HG03103 (cell line): ENCODE measurements at regions not wholly inside any gene's neighbourhood (a gene's known extent, or its start where the extent isn't known, plus 50 kb on each side); places are given as distances from the start of the nearest gene placed in this dataset.

Source experiments
- ATAC-seq: cut with Tn5 transposase; IDR thresholded peaks from one replicate; pipeline ENCODE4 v1.9.1; 2021; ENCODE audit warnings: low read depth; ENCODE audit not compliant: unreplicated experiment

DNA sequence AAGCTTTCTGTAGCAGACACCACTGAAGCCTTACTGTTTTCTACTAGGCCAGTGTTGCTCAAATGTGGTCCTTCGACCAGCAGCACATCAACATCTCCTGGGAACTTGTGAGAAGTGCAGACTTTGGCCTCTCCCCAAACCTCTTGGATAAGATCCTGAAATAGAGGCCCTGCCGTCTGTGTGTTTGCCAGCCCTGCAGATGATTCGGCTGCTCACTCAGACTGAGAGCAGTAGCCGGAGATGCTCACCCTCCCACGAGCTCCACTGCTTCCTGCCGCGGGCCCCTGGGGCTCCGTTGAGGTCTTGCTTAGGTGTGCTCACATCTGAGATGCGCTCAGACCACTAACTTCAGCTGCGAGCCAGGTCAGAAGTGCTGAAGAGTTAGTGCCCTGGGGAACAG lies 129.5 kb upstream of the SSTR4 start:
- ATAC-seq, result peak; percentile 85

DNA sequence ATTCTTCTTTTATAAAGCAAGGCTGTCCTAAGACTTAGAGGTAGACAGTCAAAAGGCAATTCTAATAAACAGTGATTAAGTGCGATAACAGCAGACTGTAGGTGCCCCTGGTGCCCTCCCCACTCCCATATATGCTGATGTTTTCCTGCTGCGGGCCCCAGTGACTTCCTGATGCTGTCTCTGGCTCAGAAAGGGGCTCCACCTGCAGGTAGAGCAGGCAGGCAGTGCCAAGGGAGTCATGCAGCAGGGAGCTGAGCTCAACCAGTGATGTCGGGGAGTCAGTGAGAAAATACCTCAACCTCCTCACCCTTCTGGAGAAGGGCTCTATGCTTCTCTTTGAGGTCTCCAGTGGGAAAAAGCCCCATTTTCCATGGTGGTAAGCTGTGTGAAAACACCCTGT lies 126.7 kb upstream of the SSTR4 start:
- no peak for ATAC-seq

DNA sequence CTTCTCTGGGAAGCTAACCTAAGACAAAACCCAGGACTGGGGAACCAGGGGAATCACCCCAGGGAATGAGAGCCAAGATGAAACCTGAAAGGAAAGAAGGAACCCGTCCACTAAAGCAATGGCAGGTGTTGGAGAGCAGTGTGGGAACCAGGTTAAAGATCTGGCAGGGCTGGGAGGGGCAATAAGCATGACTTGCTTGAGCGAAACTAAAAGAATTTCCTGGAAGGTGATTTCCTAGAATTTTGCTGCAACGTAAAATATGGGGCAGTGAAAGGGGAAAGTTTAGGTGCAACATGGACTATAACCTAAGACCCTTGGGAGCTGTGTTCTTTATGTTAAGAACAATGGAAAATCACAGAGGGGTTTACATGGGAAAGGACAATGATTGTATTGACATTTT lies 126.2 kb upstream of the SSTR4 start:
- no peak for ATAC-seq

DNA sequence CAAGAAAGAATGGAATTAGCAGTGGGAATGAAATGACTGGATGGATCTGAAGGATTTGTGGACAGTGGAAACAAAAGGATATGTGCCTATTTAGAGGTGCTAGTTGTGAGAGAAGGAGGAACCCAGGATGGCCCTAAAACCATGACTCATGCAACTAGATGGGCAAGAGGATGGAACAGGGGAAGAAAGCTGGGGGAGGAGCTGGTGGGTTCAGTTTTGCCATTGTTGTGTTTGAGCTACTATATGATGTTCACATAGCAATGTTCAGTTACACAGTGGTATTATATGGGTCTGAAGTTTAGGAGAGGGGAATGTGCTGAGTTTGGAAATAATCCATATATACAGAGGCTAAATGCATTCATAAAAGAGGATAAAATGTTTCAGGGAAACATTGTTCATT lies 125.7 kb upstream of the SSTR4 start:
- ATAC-seq, result no peak

DNA sequence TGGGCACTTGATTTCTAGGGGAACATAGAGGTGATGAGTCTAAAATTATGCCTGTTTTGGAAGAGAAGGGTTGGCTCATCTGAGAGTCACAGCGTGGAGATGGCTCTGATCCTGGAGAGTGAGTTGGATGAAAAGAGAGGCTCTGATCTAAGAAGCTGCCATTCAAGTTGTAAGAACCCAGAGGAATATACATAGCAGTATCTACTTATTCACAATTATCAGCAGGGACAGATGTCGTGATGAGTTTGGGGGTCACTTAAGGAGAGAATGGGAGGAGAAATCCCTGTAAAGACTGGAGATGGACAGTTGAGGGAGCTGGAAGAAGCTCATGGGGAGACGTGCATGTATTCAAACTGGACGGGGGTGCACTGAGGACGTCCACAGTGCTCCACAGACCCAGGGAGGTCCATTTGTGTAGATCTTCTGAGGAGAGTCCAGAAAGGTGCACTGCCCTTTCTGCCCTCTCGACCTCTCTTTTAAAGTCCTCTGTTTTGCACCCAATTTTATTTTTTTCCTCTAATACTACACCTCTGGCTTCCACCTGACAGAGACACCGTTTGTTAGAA lies 124.7 kb upstream of the SSTR4 start:
- no peak for ATAC-seq

DNA sequence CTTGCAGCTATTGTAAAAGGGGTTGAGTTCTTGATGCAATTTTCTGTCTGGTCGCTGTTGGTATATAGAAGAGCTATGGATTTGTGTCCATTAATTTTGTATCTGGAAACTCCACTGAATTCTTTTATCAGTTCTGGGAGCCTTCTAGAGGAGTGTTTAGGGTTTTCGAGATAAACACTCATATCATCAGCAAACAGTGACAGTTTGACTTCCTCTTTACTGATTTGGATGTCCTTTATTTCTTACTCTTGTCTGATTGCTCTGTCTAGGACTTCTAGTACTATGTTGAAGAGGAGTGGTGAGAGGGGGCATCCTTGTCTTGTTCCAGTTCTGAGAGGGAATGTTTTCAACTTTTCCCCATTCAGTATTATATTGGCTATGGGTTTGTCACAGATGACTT lies 120.8 kb upstream of the SSTR4 start:
- ATAC-seq, result no peak

DNA sequence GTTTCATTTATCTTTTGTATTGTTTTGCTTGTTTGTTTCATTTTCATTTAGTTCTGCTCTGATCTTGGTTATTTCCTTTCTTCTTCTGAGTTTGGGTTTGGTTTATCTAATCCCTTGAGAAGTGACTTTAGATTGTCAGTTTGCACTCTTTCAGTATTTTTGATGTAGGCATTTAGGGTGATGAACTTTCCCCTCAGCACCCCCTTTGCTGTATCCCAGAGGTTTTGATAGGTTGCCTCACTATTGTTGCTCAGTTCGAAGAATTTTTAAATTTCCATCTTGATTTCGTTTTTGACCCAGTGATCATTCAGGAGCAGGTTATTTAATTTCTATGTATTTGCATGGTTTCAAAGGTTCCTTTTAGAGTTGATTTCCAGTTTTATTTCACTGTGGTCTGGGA lies 119.6 kb upstream of the SSTR4 start:
- ATAC-seq, result no peak

DNA sequence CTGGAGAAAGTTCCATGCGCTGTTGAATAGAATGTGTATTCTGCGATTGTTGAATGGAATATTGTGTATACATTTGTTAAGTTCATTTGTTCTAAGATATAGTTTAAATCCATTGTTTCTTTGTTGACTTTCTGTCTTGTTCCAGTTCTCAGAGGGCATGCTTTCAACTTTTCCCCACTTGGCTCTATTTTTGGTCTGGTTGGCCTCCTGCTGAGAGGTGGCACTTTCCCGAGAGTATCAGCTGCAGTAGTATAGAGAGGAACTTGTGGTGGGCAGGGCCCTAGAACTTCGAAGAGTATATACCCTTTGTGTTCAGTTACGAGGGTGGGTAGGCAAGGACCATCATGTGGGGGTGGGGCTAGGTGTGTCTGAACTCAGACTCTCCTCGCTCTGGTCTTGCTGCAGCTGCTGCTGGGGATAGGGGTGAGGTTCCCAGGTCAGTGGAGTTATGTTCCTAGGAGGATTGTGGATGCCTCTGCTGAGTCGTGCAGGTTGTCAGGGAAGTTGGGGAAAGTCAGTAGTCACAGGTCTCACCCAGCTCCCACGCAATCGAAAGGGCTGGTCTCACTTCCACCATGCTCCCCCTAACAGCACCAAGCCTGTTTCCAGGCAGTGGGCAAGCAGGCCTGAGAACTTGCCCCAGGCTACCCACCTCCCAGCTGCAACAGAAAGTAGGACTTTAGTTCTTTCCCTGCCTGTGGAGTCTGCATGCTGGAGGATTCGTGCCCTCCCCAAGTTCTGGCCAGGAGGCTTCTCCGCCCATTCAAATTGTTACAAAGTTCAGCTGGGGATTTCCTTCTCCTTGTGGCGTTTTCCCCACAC lies 118.9 kb upstream of the SSTR4 start:
- ATAC-seq, result no peak

DNA sequence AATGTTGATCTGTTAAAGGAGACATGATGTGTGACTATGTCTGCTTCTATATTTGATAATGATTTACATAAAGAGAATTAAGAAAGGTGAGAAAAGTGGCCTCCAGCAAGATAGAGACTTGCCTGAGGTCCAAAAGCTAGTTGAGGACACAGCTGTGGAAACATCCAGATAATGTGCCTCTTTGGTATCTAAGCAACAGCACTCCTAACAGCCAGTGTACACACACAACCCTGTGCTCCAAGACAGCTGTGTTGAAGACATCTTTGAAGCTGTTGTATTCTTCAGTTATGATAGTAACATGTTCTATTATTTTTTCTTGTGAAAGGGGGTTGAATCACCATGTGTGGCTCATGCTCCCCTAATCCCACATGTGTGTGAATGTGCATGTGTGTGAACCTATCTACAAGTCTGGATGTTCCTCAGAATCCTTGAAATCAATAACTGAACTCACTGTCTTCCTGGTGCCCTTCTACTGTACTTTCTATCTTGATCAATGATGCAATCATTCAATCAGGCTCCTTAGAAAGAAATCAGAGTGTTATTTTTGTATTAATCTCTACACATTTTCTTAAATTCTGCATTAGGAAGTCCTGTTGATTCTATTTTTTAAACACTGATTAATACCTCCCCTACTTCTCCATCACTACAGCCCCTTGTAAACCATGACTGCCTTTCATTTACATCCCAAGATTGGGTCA lies 116.7 kb upstream of the SSTR4 start:
- no peak for ATAC-seq

DNA sequence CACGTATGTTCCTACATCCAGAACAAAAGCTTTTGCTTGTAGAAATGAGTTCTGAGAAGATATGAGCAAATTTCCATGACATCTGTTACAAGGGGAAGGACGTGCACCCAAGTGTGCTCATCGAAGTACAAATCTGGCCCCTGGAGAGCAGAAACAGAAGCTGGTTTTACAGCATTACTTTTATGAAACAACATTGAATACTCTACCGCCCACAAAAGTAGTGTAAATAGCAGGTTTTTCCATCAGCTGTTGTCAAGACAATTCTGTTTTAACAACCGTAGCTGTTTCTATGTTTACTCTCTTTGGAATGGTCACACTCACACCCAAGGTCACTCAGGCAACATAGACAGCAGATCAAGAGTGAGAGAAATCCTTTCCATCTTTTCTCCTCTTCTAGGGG lies 114.2 kb upstream of the SSTR4 start:
- ATAC-seq, result no peak

DNA sequence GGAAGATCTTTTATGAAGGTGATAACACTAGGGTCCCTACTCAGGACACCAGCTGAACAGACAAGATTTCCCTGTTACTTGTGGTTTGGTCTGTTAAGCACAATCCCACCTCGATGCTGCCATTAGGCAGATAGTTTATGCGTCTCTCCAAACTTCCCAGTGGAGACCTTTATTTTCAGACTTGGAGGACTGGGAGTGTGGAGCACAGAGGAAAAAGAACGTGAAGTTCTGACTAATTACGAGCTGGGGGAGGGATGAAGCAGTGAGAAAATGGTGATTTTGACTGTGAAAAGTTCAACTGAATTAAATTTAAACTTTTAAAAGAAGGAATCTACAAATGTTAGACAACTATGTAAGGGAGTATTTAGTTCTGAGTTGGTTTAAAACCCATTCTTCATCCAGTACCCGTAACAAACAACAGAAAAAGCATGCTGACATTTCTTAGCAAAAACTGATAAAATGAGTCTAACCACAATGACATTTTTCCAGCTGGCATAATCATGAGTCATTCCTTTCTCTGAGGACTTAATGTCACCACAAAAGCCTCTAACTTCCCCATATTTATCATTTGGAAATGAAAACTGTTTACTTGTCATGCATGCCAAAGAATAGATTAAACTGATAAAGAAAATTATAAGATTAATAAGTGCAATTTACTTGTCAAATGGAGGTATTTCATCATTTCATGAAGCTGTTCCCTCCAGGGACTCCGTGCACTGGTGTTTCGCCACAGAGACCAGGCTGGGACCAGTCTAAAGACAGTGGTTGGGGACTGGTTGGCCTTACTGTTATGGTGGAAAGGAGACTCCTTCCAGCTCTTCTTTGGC lies 113.3 kb upstream of the SSTR4 start:
- ATAC-seq, result no peak

DNA sequence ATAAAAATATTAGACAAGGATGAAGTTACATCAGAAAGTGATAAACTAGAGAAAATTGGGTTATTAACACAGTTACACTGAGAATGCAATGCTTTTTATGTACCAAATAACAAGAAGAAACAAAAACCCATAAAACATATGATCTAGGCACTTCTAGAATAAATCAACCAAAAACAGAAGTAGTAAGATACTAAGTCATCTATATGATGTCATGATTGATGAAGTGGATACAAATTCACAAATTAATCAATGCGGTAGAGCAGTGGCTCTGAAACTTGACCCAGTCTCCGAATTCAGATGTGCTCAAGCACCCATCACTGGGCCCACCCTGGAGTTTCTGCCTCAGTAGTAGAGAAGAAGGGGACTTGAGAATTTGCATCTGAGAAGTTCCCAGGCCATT lies 112.1 kb upstream of the SSTR4 start:
- no peak for ATAC-seq

DNA sequence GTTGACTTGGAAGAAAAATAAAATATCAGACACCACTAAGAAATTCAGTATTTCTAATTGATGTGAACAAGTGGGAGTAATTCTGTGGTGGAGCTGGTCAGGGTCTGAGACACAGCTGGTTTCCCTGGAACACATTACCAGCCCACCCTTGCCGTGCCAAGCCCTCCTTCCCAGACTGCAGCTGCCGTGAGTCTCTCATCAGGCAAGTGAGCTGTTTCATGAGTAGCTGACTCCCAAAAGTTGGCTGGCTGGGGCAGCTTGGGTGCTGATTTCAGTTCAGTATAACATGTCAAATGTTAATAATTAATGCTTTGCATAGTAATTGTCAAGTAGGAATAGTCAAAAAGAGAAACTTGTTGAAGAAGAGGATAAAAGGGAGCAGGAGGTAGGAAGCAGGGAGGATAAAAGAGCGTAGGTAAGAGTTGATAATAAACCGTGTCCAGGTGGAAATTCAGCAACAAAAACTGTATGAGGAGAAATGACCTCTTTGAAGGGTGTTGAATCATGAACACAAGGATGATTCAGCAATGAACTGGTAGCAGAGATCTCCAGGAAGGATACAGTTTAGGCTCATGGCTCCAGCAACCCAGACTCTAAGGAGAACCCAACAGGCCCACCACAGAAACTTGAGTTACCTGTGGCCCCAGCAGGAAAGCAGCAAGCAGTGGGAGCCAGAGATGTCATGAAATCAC lies 110.9 kb upstream of the SSTR4 start:
- ATAC-seq, result no peak

DNA sequence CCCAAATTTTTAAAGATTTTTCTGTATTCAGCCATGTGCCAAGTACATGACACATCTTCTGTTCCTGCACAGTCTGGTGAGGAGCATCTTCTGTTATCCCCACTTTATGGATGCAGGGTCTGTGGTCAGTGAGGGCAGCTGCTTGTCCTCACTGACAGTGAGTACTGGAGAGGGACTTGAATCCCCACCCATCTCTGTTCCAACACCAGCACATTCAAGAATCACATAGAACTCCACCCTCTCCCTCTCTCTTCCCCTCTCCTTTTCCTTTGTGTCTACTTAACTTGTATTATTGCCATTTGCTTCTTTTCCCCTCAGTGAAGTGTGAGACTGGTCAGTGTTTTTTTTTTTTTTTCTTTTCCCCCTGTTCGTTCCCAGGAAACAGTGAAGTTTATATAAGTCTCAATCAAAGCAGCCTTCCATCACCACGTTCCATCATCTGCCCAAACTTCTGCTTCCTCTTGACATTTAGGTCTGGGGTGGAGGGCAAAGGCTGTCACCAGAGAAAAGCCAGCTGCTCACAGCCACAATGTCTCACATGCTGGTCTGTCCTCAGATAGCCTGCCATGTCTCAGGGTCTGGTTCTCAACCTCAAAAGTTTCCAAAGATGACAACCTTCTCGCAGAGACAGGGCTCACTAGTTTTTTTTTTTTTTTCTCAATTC lies 110.0 kb upstream of the SSTR4 start:
- ATAC-seq, result no peak

DNA sequence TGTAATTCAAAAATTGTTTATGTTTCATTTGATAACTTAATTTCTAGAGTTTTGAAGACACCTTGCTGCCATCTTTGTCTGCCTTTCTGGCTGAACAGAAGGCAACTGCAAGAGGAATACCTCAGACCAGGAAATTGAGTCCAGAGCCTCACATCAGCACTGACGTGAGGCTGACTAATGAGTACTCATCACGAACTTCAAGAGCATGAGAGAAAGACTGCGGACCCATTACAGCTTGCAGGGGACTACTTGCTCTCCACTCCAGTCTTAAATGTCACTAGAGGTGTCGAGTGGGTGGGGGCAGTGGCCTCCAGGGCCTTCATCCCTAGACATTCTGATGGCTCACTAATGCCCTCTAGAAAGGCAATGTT lies 109.5 kb upstream of the SSTR4 start:
- no peak for ATAC-seq

DNA sequence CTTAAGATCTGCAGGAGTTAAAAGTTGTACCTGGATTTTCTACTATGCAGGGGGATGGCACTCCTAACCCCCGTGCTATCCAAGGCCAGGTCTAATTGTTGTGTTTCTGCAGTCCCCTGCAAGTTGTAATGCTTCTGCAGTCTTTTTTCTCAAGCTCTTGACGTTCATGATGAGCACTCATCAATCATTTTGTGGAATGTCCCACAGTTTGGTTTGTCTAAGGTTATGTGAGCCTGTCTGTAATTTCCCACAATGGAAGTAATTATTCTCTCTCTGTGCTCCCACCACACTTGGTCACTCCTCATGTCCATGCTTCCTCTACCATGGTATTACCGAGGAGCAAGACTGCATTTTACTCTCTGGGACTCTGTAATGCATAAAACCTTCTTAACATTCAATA lies 107.6 kb upstream of the SSTR4 start:
- ATAC-seq, result no peak

DNA sequence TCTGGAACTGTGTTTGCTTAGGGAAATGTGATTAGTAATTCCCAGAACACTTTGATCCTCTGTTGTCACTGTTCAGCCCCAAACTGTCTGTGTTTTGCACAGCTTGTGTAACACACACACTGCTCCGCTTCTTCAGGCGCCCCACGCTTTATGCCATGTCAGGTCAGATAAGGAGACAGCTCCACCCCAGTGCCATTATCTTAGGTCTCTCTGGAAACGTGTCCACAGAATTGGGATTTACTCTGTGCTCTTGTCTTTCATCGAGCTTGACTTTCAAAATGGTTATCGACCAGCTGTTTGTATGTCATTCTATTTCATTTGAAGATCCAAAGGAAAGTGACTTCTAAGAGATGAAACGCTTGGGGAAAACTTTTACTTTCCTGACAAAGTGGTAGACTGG lies 106.4 kb upstream of the SSTR4 start:
- no peak for ATAC-seq

DNA sequence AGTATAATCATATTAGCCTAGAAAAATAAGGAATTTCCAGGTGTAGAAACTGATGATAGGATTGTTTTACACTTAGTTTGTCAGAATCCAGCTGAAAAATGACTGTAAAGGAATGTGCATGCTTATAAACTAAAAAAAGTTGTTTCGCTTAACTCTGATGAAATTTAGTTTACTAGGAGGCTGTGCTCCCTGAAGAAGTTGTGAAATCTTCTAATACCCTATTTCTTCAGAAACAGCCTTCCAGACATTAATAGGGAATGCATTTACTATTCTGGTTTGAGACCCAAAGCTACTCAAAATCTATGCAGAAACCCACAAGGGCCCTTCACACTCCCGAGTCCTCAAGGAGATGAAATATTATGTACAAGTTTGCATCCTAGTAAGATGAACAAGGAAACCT lies 105.5 kb upstream of the SSTR4 start:
- no peak for ATAC-seq

DNA sequence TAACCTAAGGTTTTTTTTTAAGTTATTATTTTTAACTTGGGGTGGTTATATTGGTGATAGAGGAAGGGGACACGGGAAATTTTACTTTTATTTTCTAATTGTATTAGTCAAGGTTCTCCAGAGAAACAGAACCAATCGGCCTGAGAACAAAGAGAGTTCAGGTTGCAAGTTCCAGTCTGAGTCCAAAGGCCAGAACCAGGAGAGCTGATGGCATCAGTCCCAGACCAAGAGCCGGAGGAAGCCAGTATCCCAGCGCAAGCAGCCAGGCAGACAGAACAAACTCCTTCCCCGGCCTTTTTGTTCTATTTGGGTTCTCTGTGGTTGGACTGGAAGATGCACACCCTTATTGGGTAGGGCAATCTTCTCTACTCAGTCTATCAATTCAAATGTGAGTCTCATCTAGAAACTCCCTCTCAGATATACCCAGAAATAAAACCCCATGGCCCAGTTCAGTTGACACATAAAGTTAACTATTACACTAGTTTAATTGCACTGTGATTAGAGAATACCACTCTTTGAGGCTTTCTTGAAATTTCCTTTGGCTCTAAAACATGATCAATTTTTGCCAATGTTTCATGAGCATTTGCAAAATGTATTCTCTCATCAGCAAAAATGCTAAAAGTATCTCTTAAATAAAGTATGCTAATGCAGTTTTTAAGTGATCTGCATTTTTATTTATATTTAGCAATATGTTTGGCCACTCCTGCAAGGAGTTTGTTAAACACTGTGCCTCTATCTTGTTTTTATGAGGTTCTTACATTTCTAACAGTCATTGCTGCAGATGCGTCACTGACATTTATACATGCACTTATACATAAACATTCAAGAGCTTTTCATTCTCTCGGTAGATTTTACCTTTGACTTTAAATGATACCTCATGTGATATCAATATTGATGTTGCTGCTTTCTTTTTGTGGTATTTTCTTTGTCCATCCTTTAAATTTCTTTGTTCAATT lies 103.2 kb upstream of the SSTR4 start:
- ATAC-seq, result no peak
